ENCODE measurements at regions not wholly inside any gene's neighbourhood (a gene's known extent, or its start where the extent isn't known, plus 50 kb on each side); places are given as distances from the start of the nearest gene placed in this dataset.
A peak's percentile ranks its signal among the peaks of the same experiment; 100 is the strongest.
"Not testable (repeated sequence)": the region's sequence is repeated elsewhere in the genome, so short reads cannot be mapped to it uniquely, and the experiment has no call there.

- not testable (repeated sequence) for DNase-seq
Measured at GRCh38 chr9:97248252-97248651, 59.2 kb upstream of the CCDC180 start.

DNA sequence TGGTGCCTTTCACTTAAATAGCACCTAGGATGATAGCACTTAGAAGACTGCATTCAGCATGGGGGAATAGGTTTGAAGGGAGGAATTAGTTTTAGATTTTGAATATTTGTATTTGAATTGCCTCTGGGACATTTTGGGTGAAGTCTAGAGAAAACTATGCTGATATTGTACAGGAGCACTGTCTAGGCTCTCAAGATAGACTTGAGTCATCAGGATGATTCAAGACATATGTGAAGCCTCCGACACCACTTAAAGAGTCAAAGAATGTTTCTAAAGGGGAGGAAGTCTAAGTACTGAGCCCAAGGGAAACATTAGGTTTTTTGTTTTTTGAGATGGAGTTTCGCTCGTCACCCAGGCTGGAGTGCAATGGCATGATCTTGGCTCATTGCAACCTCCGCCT, 63.9 kb upstream of the CCDC180 start:
- DNase-seq, result no peak

DNA sequence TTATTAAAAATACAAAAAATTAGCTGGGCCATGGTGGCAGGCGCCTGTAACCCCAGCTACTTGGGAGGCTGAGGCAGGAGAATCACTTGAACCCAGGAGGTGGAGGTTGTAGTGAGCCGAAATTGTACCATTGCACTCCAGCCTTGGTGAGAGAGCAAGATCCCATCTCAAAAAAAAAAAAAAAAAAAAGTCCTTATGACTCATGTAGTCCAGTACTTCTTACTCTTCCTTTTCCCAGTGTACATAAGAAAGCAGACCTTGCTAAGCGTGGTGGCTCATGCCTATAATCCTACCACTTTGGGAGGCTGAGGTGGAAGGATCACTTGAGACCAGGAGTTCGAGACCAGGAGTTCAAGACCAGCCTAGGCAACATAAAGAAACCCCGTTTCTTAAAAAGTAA, 66.0 kb upstream of the CCDC180 start:
- DNase-seq, result not testable (repeated sequence)

- peak; percentile 79 for DNase-seq
Measured at GRCh38 chr9:97237951-97238889, 69.2 kb upstream of the CCDC180 start.

GRCh38 chr9:97237311-97237786, 70.1 kb upstream of the CCDC180 start:
- DNase-seq, result no peak

GRCh38 chr9:97233009-97233400, 74.5 kb upstream of the CCDC180 start:
- not testable (repeated sequence) for DNase-seq

GRCh38 chr9:97232060-97233008, 75.1 kb upstream of the CCDC180 start:
- not testable (repeated sequence) for DNase-seq

- not testable (repeated sequence) for DNase-seq
Measured at GRCh38 chr9:97222393-97222792, 85.1 kb upstream of the CCDC180 start.

GRCh38 chr9:97221478-97222355, 85.7 kb upstream of the CCDC180 start:
- DNase-seq, result peak; percentile 42

GRCh38 chr9:97220894-97221477, 86.5 kb upstream of the CCDC180 start:
- DNase-seq, result no peak

- DNase-seq, result not testable (repeated sequence)
Measured at GRCh38 chr9:97220396-97220795, 87.1 kb upstream of the CCDC180 start.

DNA sequence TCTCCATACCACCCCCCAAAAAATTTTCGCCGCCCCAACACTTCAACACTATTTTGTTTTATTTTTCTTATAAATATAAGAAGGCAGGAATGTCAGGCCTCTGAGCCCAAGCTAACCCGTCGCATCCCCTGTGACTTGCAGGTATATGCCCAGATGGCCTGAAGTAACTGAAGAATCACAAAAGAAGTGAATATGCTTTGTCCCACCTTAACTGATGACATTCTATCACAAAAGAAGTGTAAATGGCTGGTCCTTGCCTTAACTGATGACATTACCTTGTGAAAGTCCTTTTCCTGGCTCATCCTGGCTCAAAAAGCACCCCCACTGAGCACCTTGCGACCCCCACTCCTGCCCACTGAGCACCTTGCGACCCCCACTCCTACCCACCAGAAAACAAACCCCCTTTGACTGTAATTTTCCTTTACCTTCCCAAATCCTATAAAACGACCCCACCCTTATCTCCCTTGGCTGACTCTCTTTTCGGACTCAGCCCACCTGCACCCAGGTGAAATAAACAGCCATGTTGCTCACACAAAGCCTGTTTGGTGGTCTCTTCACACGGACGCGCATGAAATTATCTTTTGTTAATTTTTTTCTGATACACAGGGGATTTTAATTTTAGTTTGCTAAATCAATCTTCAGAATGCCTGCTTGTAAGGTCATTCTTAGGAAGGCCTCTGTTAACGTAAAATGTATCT, 87.9 kb upstream of the CCDC180 start:
- not testable (repeated sequence) for DNase-seq

GRCh38 chr9:97215127-97215526, 92.3 kb upstream of the CCDC180 start:
- DNase-seq, result not testable (repeated sequence)

- not testable (repeated sequence) for DNase-seq
Measured at GRCh38 chr9:97214556-97214955, 92.9 kb upstream of the CCDC180 start.

DNA sequence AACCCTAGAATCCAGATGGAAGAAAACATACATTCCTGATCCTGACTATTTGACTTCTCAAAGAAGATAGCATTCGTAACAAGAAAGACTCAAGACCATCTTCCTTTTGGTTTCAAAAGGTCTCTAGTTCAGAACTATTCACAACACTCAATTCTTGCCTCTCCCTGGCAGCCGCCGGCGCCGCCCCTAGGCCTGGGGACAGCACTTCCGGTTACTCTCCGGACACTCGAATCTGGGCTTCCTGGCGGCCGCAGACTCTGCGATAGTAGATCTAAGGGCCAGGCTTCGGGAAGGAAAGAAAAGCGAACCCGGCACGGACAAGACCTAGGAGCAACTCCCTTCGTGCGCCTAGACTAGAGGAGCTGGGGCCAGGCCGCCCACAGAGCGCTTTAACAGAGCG, 107.8 kb upstream of the CCDC180 start:
- DNase-seq, result not testable (repeated sequence)

GRCh38 chr9:97193767-97194166, 113.7 kb upstream of the CCDC180 start:
- not testable (repeated sequence) for DNase-seq

- no peak for DNase-seq
Measured at GRCh38 chr9:97188545-97188944, 118.9 kb upstream of the CCDC180 start.

DNA sequence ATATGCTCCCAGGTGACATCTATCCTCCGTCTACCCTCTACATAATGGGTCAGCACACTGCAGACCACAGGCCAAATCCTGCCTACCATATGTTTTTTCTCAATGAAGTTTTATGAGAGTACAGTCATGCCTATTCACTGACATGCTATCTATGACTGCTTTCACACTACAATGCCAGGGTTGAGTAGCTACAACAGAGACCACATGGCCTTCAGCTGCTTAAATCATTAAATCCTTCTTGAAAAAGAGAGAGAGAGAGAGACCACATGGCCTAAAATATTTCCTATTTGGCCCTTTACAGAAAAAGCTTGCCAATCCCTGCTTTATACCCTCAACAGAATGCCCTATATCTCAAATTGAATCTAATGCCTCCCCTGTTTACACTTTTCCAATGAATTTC, 119.8 kb upstream of the CCDC180 start:
- not testable (repeated sequence) for DNase-seq

DNA sequence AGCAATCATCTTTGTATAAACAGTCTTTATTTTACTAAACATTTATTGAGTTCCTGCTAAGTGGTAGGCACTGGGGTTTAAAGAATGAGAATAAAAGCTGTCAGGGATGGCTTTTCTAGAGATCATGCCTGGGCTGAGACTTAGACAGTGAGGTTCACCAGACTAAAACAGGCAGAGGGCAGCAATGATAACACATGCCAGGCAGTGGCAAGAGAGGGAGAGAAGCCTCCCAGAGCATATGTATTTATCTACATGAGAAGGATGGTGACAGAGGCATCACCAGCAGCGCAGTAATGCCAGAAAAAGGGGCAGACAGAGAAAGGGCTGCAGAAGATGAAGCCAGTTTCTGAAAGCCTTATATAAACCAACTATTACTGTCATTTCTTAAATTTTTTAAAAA, 121.0 kb upstream of the CCDC180 start:
- DNase-seq, result no peak

GRCh38 chr9:97182532-97182931, 124.9 kb upstream of the CCDC180 start:
- DNase-seq, result not testable (repeated sequence)

DNA sequence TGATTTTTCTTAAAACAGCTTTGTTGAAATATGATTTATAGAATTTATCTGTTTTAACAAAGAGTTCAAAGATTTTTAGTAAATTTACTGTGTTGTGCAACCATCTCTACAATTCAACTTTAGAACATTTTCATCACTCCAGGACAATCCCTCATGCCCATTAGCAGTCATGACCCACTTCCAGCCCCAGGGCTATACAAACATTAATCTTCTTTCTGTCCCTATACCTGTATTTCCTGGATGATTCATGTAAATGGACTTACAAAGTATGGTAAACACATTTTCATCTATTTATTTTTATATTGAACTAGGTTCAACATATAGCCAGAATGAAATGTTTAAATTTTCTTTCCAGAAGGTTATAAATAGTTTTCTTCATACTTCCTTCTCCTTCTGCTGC, 127.8 kb upstream of the CCDC180 start:
- no peak for DNase-seq
